ENCODE measurements at regions not wholly inside any gene's neighbourhood (a gene's known extent, or its start where the extent isn't known, plus 50 kb on each side); places are given as distances from the start of the nearest gene placed in this dataset.

DNA sequence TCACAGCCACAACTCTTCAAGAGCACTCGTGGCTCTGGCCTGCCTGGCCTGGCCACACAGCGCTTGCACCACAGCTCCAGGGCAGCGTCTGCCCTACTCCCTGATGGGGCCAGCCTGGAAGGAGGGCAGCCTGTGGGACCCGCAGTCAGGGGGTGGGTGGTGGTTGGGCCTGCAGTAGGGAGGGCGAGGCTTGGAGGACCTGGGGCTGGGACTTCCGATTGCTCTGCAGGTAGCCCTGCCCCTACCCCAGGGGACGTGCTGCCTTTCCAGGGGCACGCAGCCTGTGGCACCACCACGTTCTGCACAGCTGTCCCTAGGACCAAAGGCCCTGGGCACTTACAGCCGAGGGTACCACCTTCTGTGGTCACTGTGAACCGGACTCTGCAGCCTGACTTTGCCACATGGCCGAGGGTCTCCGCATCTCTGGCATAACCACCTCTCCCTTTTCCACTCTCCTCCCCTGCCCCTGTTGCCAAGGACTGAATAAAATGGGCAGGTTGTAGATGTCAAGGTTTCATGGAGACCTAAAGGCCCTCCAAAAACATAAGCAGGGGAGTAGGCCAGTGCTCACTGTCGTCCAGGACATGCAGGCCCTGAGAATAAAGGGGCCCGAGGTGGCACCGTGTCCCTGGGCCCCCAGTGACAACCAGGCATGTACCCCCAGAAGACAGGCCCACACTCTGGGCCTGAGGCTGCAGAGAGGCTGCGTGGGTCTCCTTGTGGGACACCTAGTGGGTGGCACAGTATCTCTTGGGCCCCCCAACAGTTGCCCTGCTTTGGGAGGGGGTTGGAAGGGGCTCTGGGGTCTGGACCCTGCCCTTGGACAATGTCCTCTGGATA, 87.3 kb downstream of the INHBB start:
- no peak for ATAC-seq
- no peak overlapping the region for H3K27ac ChIP-seq (ENCODE audit: extremely low read length, insufficient read depth, low read length)
- ChIA-PET POLR2A (no interaction called here), CTCF (ENCODE audit: low intra/inter-chr PET ratio, low total read pairs) (no interaction called here)
- BruUV-seq (replicated peaks), result no TSS peak
- DNase-seq (ENCODE audit: low spot score), result no peak
- WGBS (ENCODE audit: low lambda C conversion rate), result 27% methylated on average over 12 of the region's 17 CpGs
- in situ Hi-C loops (cut with HindIII; ENCODE audit: extremely low pct_ligation_motif_present, low pct_unique_long_range_greater_than_20kb), result no loop called here
- no peak overlapping the region for H3K4me3 ChIP-seq (replicated peaks in 1 of 3; ENCODE audit: insufficient read depth in 1 of 3, low read depth in 2 of 3, low read length in 3 of 3)
- 0 out of 2 replicates have a peak, but pooled peaks cover 3% of the 10 kb centered on the region for H4K20me1 ChIP-seq (ENCODE audit: insufficient read depth, low read length)
- intact Hi-C loops (cut with micrococcal nuclease; ENCODE audit: unreplicated experiment), result no loop called here
- no peaks in the 10 kb centered on the region for H3K4me1 ChIP-seq (ENCODE audit: insufficient read depth, low read length)
- H3K4me2 ChIP-seq (ENCODE audit: low read depth, low read length), result no peak overlapping the region
- FAIRE-seq, result no peak
- H3K36me3 ChIP-seq (replicated peaks in 1 of 2; ENCODE audit: control insufficient read depth in 1 of 2, insufficient read depth in 2 of 2, low read length in 2 of 2), result no peaks in the 10 kb centered on the region
- peaks cover 15 to 79% of the 10 kb centered on the region in 2 experiments for H3K27me3 ChIP-seq (ENCODE audit: control insufficient read depth in 1 of 2, insufficient read depth in 2 of 2, low read length in 2 of 2)
- no peak overlapping the region for H3K9ac ChIP-seq (ENCODE audit: insufficient read depth, low read depth, low read length)
- no peak for TF ChIP-seq HDAC2 (CRISPR knock-in tag; IDR thresholded peaks at IDR 0.05)
- H3K9me3 ChIP-seq (ENCODE audit: low read length), result no peaks in the 10 kb centered on the region
- no peaks in the 10 kb centered on the region for H3K79me2 ChIP-seq (ENCODE audit: insufficient read depth, low read length)
- no peak overlapping the region for H2AFZ ChIP-seq (ENCODE audit: low read length)

DNA sequence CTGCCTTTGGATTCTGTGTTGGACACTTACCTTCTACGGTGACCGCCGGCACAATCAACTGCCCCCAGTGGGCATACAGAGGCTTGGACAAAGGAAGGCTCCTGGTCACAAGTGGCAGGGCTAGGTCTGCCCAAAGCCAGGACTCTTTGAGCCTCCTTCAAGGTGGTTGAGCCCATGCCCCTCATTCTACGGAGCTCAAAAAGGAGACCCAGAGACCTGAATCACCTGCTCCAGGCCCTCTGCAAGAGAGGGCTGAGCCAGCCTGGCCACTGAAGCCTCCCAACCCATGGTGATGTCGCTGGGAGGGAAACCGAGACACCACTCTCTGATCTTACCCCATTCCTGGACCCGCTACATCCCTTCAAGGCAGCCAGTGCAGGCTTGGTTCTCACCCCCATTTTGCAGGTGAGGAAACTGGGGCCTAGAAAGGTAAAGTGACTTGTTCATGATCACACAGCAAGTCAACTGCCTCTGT, 87.9 kb downstream of the INHBB start:
- Histone ChIP-seq H3K4me3 (replicated peaks in 1 of 3; ENCODE audit: insufficient read depth in 1 of 3, low read depth in 2 of 3, low read length in 3 of 3) (no peak overlapping the region), H3K4me2 (ENCODE audit: low read depth, low read length) (no peak overlapping the region), H3K27me3 (ENCODE audit: control insufficient read depth in 1 of 2, insufficient read depth in 2 of 2, low read length in 2 of 2) (peaks cover 16 to 80% of the 10 kb centered on the region in 2 experiments), H3K79me2 (ENCODE audit: insufficient read depth, low read length) (no peaks in the 10 kb centered on the region), H3K9ac (ENCODE audit: insufficient read depth, low read depth, low read length) (no peak overlapping the region), H3K27ac (ENCODE audit: extremely low read length, insufficient read depth, low read length) (no peak overlapping the region), H3K36me3 (replicated peaks in 1 of 2; ENCODE audit: control insufficient read depth in 1 of 2, insufficient read depth in 2 of 2, low read length in 2 of 2) (no peaks in the 10 kb centered on the region), H3K4me1 (ENCODE audit: insufficient read depth, low read length) (no peaks in the 10 kb centered on the region), H3K9me3 (ENCODE audit: low read length) (no peaks in the 10 kb centered on the region), H4K20me1 (ENCODE audit: insufficient read depth, low read length) (0 out of 2 replicates have a peak, but pooled peaks cover 3% of the 10 kb centered on the region), H2AFZ (ENCODE audit: low read length) (no peak overlapping the region)
- no TSS peak for BruUV-seq (replicated peaks)
- WGBS (ENCODE audit: low lambda C conversion rate), result 31% methylated on average over 7 of the region's 7 CpGs
- ChIA-PET CTCF (ENCODE audit: low intra/inter-chr PET ratio, low total read pairs) (interaction anchor here (1.1 kb wide), 1 partner anchor 119 kb away, joined by 3 read pairs; no protein-coding TSS in a partner anchor), POLR2A (no interaction called here)
- FAIRE-seq, result no peak
- no peak for DNase-seq (ENCODE audit: low spot score)
- intact Hi-C loops (cut with micrococcal nuclease; ENCODE audit: unreplicated experiment) (no loop called here), in situ Hi-C loops (cut with HindIII; ENCODE audit: extremely low pct_ligation_motif_present, low pct_unique_long_range_greater_than_20kb) (no loop called here)
- 0 out of 3 replicates have a peak, but pooled peaks have one; percentile 10 for ATAC-seq
- TF ChIP-seq ZNF629 (CRISPR knock-in tag; conservative IDR thresholded peaks at IDR 0.05) (0 out of 2 replicates have a peak, but pooled peaks have one; percentile 8), ZNF713 (CRISPR knock-in tag; IDR thresholded peaks at IDR 0.05) (no peak)
